ENCODE measurements at regions not wholly inside any gene's neighbourhood (a gene's known extent, or its start where the extent isn't known, plus 50 kb on each side); places are given as distances from the start of the nearest gene placed in this dataset.

DNA sequence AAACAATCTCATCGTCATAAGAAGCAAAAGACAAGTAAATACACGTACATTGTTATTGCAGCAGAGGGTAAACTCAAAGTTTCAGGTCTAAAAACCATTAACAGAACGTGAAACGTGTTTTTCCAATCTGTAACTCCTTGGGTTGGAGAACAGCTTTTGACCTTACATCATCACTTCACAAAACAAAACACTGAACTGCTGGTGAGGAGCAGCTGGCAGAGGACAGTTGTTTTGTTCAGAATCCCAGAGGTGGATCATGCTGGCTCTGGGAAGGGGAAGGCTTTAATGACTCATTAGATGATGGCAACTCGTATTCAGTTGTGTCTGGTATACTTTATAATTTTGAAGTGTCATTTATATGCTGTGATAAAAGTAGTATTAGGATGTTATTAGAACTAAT, 923.0 kb upstream of the CELF2 start:
- no peaks in the 10 kb centered on the region for H4K20me1 ChIP-seq (ENCODE audit: control insufficient read depth, extremely low read depth, insufficient read depth, low read length)
- no peak for FAIRE-seq
- H2AFZ ChIP-seq (ENCODE audit: control insufficient read depth, low read length), result no peak overlapping the region
- H3K9me3 ChIP-seq (ENCODE audit: control insufficient read depth, low read depth, low read length), result no peaks in the 10 kb centered on the region
- no peak overlapping the region for H3K4me2 ChIP-seq (ENCODE audit: control insufficient read depth, extremely low read depth, insufficient read depth, low read depth, low read length)
- dilution Hi-C loops (cut with MboI; ENCODE audit: extremely low pct_ligation_motif_present, low sequenced_read_pairs), result no loop called here
- no peak for DNase-seq (ENCODE audit: low read depth, low spot score)
- no peak overlapping the region for H3K27ac ChIP-seq (ENCODE audit: control insufficient read depth, insufficient read depth, low read length)
- H3K9me1 ChIP-seq (ENCODE audit: control insufficient read depth, extremely low read depth, insufficient read depth, low read length), result no peaks in the 10 kb centered on the region
- no peaks in the 10 kb centered on the region for H3K27me3 ChIP-seq (ENCODE audit: control insufficient read depth, extremely low read depth, insufficient read depth, low read length)
- no peaks in the 10 kb centered on the region for H3K79me2 ChIP-seq (ENCODE audit: control insufficient read depth, insufficient read depth, low read length)
- no peak overlapping the region for H3K9ac ChIP-seq (ENCODE audit: control insufficient read depth, extremely low read depth, insufficient read depth, low read length)
- no peaks in the 10 kb centered on the region for H3K36me3 ChIP-seq (ENCODE audit: control insufficient read depth in 2 of 2, extremely low read depth in 1 of 2, insufficient read depth in 2 of 2, low read length in 2 of 2)
- no peak for TF ChIP-seq EZH2 (IDR thresholded peaks at IDR 0.05; ENCODE audit: low read length)
- TF ChIP-seq, protein P1, sequence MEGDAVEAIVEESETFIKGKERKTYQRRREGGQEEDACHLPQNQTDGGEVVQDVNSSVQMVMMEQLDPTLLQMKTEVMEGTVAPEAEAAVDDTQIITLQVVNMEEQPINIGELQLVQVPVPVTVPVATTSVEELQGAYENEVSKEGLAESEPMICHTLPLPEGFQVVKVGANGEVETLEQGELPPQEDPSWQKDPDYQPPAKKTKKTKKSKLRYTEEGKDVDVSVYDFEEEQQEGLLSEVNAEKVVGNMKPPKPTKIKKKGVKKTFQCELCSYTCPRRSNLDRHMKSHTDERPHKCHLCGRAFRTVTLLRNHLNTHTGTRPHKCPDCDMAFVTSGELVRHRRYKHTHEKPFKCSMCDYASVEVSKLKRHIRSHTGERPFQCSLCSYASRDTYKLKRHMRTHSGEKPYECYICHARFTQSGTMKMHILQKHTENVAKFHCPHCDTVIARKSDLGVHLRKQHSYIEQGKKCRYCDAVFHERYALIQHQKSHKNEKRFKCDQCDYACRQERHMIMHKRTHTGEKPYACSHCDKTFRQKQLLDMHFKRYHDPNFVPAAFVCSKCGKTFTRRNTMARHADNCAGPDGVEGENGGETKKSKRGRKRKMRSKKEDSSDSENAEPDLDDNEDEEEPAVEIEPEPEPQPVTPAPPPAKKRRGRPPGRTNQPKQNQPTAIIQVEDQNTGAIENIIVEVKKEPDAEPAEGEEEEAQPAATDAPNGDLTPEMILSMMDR (optimal IDR thresholded peaks at IDR 0.05 in 1 of 3, IDR thresholded peaks at IDR 0.05 in 1 of 3, conservative IDR thresholded peaks at IDR 0.05 in 1 of 3; ENCODE audit: extremely low read depth in 1 of 3, insufficient read depth in 2 of 3, low read length in 3 of 3), result no peak
- no peak overlapping the region for H3K4me3 ChIP-seq (ENCODE audit: control insufficient read depth in 2 of 3, extremely low read depth in 1 of 3, insufficient read depth in 2 of 3, low read depth in 1 of 3, low read length in 3 of 3)
- H3K4me1 ChIP-seq (ENCODE audit: control insufficient read depth, extremely low read depth, insufficient read depth, low read length), result no peaks in the 10 kb centered on the region

DNA sequence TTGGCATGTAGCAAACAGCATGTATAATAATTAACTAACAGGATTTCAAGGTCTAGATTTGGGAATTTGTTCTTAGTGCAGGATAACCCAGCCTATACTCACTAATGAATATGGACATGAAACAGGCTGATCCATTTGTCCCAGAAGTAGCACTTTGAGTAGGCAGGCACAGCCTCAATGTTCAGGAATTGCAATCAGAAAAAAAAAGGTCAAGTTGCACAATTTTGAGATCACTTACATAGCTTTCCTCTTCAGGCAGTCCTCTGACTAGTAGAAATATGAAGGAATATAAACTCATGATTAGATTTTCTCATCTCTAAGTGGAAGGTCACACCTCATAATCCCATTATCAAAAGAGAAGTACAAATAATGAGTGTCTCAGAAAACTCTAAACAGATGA, 921.4 kb upstream of the CELF2 start:
- Histone ChIP-seq H3K9ac (ENCODE audit: control insufficient read depth, extremely low read depth, insufficient read depth, low read length) (no peak overlapping the region), H4K20me1 (ENCODE audit: control insufficient read depth, extremely low read depth, insufficient read depth, low read length) (no peaks in the 10 kb centered on the region), H3K36me3 (ENCODE audit: control insufficient read depth in 2 of 2, extremely low read depth in 1 of 2, insufficient read depth in 2 of 2, low read length in 2 of 2) (no peaks in the 10 kb centered on the region), H3K9me1 (ENCODE audit: control insufficient read depth, extremely low read depth, insufficient read depth, low read length) (no peaks in the 10 kb centered on the region), H3K4me3 (ENCODE audit: control insufficient read depth in 2 of 3, extremely low read depth in 1 of 3, insufficient read depth in 2 of 3, low read depth in 1 of 3, low read length in 3 of 3) (no peak overlapping the region), H3K79me2 (ENCODE audit: control insufficient read depth, insufficient read depth, low read length) (no peaks in the 10 kb centered on the region), H2AFZ (ENCODE audit: control insufficient read depth, low read length) (no peak overlapping the region), H3K27ac (ENCODE audit: control insufficient read depth, insufficient read depth, low read length) (no peak overlapping the region), H3K4me2 (ENCODE audit: control insufficient read depth, extremely low read depth, insufficient read depth, low read depth, low read length) (no peak overlapping the region), H3K27me3 (ENCODE audit: control insufficient read depth, extremely low read depth, insufficient read depth, low read length) (no peaks in the 10 kb centered on the region), H3K4me1 (ENCODE audit: control insufficient read depth, extremely low read depth, insufficient read depth, low read length) (no peaks in the 10 kb centered on the region), H3K9me3 (ENCODE audit: control insufficient read depth, low read depth, low read length) (no peaks in the 10 kb centered on the region)
- FAIRE-seq, result no peak
- dilution Hi-C loops (cut with MboI; ENCODE audit: extremely low pct_ligation_motif_present, low sequenced_read_pairs), result no loop called here
- TF ChIP-seq EZH2 (IDR thresholded peaks at IDR 0.05; ENCODE audit: low read length), result no peak
- TF ChIP-seq, protein P1 (optimal IDR thresholded peaks at IDR 0.05 in 1 of 3, IDR thresholded peaks at IDR 0.05 in 1 of 3, conservative IDR thresholded peaks at IDR 0.05 in 1 of 3; ENCODE audit: extremely low read depth in 1 of 3, insufficient read depth in 2 of 3, low read length in 3 of 3), result no peak
- DNase-seq (ENCODE audit: low read depth, low spot score), result no peak
